GM18867 (cell line): ENCODE measurements at regions not wholly inside any gene's neighbourhood (a gene's known extent, or its start where the extent isn't known, plus 50 kb on each side); places are given as distances from the start of the nearest gene placed in this dataset.
A peak's percentile ranks its signal among the peaks of the same experiment; 100 is the strongest.

Experiments
- ATAC-seq: cut with Tn5 transposase; IDR thresholded peaks from one replicate; pipeline ENCODE4 v1.9.1; 2021; ENCODE audit warnings: mild to moderate bottlenecking, moderate library complexity; ENCODE audit not compliant: unreplicated experiment

DNA sequence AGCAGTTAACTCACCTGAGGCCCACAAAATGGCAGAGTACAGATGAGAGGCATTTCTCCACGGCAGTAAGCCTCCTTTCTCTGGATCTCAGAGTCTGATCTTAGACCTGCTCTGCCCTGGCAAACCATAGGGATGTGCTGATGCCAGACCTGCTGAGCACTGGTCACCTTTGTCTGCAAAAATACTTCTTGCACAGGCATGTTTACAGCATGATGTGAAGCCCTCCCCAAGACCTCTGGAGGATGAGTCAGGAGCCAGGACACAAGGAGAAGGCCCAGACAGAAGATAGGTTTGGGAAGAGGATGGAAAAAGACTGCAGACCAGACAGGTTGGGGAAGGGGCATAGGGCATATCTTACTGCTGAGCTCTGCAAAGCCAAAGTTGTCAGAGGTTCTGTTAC lies 426.6 kb downstream of the PMP22 start:
- ATAC-seq, result no peak

DNA sequence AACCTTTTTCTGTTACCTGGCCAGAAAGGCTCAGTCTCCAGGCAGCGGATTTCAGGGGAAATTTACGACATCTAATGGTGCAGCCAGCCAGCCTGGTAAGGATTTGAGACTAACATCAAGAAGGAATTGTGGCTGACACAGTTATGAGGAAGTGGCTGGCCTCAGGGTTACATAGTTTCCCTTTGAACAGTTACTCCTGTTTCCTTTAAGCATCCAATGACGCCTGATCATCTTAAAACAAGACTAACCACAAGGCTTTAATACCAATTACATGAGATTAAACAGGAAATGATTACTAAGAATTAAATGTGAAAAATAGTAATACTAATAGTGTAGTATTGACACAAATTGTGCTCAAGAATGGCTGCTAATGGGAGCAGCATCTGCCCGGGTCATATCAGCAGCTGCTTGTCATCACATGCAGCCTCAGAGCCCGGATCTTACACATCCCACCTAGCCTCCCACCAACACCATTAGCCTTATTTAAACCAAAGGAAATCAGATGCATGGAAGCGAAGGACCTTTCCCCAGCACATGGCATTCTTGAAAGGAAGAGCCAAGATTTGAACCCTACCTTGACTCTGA lies 431.8 kb downstream of the PMP22 start:
- no peak for ATAC-seq

DNA sequence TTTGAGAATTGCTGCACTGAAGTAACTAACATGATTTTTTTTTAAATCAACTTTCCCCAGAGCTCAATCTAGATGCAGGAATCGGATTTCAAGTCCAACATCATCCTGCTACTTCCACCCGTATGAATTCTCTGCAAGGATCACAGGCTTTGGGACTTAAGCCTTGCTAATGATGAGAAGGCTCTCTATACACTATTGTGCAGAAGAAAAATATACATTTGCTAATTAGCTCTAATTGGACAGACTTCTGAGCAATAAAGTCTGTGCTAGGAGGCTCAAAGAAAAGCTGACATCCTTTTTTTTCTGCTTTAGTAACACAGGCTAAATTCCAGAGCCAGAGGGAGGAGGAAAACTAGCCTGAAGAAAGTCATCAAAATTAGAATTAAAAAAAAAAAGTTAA lies 433.6 kb downstream of the PMP22 start:
- ATAC-seq, result no peak

DNA sequence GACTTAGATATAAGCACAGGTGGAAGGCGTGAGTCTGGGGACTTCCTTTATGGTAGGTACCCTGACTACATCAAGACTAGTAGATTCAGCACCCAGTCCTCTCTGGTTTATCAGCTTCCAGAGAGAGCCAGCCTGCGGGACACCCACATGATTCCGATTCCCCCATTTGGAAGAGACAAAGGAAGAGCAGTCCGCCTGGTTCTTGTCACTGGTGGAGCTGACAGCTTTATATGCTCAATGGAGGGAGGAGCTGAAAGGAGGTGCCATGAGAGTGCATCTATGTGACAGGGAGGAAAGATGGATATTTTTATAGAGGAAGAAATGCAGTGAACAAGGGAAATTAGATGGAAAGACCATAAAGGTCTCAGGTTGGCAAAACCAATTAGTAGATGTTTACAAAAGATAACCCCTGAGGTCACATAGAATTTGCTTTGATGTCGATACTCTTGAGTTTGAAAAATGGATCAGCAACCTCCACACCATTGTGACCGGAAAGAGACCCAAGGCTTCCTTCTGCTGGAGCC lies 437.7 kb downstream of the PMP22 start:
- ATAC-seq, result no peak

DNA sequence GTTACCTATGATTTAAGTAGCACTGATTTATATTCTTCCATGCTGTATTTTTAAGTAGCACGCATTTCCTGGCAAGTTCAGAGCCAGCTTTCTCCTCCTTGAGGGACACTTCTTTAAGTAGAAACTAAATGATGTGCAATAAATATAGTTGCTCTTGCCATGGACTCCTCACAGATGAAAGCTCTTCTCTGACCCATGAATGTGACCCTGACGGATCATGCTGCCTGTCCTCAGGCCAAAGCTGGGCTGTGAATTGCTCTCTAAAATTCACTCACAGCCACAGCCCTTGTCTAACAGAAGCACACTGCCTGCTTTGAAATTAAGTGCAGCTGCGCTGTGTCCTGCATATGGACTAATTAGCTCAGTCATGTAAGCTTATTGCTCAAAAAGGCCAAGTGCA lies 438.8 kb downstream of the PMP22 start:
- no peak for ATAC-seq

DNA sequence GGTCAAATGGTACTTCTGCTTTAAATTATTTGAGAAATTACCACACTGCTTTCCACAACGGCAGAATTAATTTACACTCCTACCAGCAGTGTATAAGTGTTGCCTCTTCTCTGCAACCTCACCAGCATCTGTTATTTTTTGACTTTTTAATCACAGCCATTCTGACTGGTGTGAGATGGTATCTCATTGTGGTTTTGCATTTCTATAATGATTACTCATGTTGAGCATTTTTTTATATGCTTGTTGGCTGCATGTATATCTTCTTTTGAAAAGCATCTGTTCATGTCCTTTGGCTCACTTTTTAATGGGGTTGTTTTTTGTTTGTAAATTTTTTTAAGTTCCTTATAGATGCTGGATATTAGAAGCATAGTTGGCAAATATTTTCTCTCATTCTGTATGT lies 446.7 kb downstream of the PMP22 start:
- ATAC-seq, result no peak

DNA sequence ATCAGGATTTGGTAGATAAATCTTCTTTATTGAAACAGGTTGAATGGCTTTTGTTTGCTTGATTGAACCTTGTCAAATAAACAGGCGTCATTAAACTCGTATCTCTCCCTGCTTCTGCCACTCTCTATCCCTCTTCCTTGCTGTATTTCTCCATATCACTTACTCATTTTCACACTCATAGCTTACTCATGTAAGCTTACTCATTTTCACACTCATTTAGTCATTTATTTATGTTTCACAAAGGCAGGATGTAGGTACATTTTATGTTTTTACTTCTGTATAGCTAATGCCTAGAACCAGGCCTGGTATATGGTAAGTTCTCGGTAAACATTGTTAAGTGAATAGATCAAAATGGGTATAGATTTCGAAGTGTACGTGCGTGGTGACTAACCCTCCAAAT lies 450.0 kb downstream of the PMP22 start:
- ATAC-seq, result no peak

DNA sequence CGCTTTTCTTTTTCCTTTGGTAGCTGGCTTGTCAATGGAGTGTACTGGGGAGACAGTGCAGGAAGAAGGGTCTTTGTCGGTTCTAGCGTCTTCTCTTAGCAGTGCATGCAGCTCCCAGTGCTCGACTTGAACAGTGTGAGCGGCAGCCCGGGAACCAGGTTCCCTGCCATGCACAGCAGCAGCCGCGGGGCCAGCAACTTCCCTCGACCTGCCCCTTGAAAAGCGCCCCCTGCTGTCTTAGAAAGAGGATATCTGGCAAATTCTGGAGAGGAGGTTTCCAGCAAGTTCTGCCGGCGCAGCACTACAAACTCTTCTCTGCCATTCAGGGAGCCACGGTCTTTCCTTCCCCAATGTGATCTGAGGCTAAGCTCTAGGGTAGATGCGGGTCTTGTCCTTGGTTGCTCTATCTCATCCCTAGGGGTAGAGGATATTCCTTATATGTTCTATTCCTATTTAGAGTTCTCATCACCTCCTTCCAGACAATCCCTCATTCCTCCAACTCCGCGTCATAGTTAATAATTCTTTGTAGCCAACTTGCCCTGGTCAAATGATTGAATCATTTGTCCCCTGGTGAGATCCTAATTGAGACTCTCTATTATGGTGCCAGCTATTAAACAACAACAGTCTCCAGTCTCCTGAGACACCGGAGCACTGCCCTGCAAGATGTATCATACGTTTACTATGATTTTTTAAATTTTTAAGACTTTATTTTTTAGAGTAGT lies 451.3 kb downstream of the PMP22 start:
- no peak for ATAC-seq

DNA sequence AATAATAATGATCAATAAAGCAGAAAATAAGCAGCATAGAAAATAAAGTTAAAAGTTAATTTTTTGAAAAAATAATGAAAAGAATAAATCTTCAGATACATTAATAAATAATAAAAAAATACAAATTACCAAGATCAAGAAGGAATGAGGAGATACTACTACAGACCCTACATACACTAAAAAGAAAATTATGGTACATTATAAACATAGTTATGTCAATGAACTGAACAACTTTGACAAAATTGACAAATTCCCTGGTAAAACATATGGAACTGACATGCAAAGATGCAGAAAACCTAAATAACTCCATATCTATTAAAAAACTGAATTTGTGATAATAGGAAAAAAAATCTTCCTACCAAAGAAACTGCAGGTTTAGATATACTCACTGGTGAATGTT lies 456.7 kb downstream of the PMP22 start:
- ATAC-seq, result no peak

DNA sequence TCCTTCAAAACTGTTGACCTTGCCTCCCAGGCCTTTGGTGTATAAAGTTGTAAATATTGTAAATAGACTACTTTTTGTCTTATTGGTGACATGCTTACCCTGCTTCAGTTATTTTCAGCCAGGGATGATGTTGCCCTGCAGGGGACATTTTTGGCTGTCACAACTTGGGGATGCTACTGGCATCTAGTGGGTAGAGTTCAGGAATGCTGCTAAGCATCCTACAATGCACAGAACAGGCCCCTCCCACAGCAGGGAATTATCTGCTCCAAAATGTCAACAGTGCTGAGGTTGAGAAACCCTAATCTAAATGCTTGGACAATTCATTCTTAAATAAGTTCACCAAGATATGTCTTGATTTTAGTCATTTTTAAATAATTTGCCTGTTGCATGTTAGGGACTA lies 459.8 kb downstream of the PMP22 start:
- no peak for ATAC-seq

DNA sequence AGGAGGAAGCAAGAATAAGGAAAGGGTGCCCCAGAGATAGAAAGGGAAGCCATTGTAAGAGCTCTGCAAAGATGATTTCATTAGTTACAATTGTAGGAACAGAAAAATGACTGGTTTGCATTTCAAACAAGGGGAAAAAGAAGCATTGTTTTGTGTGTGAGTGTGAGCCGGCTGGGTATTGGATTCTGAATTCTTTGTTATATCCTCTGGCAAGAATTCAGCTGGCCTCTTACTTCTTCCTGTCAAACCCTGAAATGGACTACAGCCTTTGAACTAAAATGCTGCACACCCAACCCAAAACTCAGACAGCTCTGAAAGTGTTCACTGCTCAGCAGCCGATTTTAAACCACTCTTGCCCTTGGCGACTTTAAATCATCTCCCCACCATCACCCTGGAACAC lies 461.3 kb downstream of the PMP22 start:
- ATAC-seq, result no peak

DNA sequence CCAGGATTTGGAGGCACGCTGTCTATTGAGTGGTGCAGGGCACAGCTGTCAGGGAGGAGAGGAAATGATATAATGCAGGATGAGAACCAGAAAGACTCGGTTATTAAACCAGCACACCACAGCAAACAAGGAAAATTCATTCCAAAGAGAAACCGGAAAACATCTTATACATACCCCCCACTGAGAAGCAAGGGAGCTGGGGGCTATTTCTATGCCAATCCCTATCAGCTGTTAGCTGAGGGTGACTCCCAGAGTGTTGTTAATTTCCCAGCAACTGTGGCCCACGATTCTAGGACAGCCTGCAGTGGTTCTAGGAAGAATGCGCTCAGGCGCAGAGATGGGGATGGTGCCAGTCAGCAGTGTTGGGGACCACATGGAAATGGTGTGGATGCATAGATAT lies 467.3 kb downstream of the PMP22 start:
- ATAC-seq, result no peak

DNA sequence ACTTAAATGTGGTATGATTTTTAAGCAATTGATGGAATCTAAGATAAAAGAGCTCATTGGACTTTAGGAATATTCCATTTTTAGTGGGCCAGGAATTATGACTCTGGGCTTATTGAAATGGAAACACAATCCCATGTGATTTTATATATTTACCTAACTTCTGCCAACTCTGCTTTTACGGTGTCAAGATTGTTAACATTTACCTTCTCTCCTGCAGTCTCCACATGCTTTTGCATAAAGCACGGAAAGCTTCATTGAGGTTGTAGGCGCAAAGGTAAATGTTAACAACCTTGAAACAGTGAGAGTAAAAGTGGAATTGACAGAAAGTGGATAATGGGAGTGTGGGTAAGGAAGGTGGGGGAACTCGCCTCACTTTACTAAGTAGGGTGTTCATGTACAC lies 468.1 kb downstream of the PMP22 start:
- ATAC-seq, result no peak

DNA sequence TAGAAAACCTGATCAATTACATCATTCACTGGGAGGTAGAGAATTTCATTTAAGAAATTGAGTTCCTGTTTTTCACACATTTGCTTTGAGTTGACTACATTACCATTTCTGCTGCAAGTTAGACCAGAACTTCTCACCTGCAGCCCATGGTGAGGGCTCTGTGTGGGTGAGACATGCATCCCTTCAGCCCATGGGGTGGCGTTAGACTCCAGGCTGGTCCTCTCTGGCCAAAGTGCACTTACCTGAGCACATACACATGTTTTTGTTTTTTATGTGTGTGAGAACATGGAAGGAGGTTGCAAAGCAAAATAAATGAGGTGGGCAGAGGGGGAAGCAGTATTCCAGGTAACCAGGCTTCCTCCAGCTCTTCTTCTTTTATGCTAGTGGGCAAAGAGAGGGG lies 470.2 kb downstream of the PMP22 start:
- ATAC-seq, result no peak

DNA sequence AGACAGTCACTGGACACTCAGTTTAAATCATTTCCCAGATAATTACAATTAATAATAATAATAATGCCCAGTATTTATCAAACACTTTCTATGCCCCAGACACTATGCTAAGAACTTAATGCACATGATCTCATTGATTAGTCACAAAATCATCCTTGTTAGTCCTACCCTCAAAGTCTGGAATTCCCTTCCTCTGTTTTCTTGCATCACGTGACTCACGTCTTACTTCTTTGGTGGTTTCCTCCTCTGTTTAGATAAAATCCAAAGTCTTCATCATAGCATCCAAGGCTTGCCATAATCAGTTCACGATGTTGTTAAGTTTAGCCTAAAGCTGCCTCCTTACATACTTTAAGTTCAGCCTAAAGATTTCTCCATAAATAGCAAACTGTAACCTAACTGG lies 471.9 kb downstream of the PMP22 start:
- no peak for ATAC-seq

DNA sequence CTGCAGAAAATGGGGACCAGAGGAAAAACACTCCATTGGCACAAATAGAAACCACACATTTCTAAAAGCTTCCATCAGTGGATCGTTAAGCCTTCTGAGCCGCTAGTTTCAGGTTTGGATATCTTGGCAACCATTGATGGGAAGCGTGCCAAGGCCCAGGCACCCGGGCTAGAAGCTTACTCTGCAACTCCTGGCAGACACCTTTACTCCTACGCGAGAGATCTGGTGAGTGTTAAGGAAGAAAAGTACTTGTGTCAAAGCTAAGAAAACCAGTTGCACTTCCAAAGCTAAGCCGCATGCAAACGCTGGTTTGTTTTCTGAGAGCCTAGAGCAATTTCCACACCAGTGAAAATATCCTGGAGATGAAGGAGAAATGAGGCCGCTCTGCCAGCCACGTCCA lies 472.4 kb downstream of the PMP22 start:
- ATAC-seq, result no peak

DNA sequence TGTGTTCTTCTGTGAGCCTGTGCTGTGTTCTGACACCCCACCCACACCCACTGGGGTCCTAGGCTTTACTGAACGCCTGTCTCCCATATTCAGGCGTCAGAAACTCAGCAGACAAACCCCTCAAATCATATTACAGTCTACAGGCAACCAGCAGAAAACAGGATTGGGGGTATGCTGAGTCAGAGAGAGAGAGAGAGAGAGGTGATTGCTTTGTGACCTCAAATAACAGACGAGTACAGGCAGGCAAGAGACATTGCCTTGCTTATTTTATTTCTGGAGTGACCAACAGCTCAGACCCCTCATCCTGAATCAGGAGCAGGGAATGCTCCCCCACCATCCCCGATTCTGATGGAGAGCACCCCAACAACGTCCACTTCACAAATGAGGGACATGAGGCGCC lies 473.9 kb downstream of the PMP22 start:
- no peak for ATAC-seq

DNA sequence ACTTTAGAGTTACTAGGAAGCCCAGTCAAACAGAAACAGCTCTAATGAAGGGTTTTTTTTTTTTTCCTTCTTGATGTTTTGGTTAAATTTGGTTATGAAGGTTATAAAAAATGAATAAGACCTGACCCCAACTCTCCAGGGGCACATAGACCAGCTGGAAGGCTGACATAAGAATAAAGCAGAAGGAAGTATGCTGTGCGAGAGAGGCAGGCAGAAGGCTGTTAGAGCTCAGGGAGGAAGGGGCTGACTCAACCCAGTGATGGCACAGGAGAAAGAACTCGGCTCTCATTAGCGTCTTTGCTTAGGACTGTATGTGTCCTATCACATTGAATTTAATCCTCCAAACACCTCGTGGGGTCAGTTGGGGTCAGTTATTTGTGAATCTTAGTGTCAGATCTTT lies 474.6 kb downstream of the PMP22 start:
- no peak for ATAC-seq

DNA sequence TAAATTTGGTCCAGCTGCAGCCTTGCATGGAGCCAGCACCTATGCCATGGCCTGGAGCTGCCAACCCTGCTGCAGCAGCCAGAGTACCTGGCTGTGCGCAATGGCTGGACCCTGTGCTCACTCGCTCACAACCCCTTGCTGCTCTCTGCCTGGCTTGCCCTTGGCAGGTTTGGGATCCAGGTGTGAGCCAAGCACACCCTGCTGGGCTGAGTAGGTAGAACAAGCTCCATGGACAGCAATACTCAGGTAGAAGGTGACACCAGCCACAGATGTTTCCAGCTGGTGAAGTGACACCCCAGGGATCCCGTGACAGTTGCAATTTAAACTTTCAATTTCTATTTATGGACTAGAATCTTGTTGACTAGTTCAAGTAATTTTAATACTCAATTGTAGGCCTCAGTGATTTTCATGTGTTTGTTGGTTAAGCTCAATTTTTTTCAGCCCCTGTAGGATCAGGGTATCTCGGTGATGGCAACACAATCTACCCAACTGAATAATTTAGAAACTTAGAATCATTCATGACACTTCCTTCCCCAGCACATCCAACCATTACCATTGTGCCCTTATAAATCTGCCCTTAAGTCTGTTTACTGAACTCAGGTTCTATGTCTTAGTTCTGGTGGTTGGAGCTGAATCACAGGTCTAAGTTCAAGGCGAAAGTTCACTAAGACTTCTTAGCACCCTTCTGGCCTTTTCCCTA lies 480.0 kb downstream of the PMP22 start:
- ATAC-seq, result peak; percentile 50

DNA sequence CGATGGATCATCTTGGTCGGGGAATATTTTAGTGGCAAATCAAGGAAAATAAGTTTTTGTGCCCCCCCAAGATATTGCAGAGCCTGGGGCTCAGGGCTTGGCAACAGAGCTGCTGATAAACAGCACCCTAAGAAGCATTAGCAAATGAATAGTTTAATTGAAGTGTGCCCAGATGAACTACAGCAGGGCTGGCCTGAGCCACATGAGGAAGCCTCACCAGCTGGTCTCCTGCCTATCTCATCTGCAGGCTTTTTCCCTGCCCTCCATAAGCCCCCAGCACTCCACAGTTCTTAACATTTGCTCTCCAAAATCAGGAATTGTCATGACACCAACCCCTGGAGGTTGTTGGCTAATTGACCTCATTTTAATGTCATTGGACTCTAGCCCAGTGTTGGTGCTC lies 480.2 kb downstream of the HS3ST3B1 start:
- ATAC-seq, result no peak

DNA sequence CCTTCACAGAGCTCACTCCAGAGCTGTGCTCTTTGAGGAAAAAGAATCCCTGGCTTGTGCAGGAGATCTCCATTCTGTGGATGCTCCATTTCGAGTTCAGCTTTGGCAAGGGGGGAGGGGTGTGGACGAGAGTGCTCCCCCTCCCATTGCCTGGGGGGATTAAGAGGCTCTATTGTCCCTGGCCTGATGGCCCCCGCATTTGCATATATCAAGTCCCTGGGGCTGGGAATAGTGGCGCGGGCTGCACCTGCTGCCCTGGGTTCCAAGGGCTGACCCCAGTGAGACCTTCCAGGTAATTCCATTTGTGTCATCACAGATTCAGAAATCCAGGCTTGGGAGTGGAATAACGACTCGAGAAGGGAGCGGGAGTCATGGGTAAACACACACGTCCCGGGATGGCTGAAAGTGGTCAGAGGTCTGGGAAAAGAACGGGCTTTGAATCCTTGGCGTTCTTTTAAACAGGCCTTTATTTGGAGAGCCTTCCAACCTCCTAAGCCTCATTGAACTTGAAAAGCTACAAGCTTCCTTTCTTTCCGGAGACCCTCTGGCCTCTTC lies 479.3 kb downstream of the HS3ST3B1 start:
- no peak for ATAC-seq

DNA sequence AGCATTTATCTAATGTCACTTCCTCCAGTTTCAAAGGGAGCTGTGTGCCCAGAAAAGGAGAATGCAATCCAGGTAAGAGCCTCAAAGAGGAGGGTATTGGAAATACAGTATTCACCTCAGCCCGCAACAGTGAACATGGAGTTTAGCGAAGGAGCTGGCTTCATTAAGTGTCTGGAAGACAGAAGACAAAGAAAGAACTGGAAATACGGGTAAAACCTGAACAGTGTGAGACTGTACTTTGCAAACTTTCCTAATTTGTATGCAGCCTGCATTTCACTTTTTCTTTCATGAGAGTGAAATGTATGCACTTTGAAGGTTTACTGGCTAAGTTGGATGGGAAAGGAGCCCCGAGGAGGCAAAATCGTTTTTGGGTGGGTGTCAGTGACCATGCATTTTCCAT lies 478.4 kb downstream of the HS3ST3B1 start:
- no peak for ATAC-seq
